ENCODE measurements at regions not wholly inside any gene's neighbourhood (a gene's known extent, or its start where the extent isn't known, plus 50 kb on each side); places are given as distances from the start of the nearest gene placed in this dataset.
A peak's percentile ranks its signal among the peaks of the same experiment; 100 is the strongest.

DNA sequence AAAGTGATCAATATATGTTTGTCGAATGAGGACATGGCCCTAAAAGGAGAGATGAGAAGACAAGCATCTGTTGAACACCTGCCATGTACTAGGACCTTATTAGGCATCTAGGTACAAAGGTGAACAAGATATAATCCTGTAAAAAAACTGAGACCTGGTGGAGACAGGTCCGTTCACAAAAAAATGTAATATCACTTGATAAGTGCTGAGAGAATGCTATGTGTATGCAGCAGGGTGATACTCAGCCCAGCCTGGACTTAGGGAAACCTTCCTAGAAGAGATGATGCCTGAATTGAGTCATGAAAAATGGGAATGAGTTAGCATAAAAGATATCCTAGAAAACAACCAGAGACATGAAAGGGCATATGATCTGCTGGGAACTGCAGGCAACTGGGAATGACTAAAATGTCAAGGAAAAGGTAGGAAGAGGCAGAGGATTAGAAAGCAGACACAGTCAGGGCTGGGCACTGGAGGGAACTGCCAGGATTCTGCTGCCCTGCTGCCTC is 108.5 kb downstream of the ADRB2 start:
- H3K27me3 ChIP-seq (ENCODE audit: control insufficient read depth, insufficient read depth, low read length) = no peaks in the 10 kb centered on the region
- H3K36me3 ChIP-seq (ENCODE audit: control insufficient read depth, insufficient read depth, low read length) = no peaks in the 10 kb centered on the region
- DNase-seq (ENCODE audit: low read depth) = no peak
- CTCF ChIA-PET = interaction anchor here (2.2 to 3.5 kb wide), 2 partner anchors 23 kb away, joined by 10 to 21 read pairs; no protein-coding TSS in a partner anchor
- no peak for TF ChIP-seq CTCF (IDR thresholded peaks at IDR 0.05; ENCODE audit: insufficient read depth, low read depth, low read length)
- POLR2A ChIA-PET = no interaction called here
- no peak overlapping the region for H3K4me3 ChIP-seq (ENCODE audit: low read depth, low read length)

- DNase-seq (ENCODE audit: low read depth) = no peak
- no peak overlapping the region for H3K4me3 ChIP-seq (ENCODE audit: low read depth, low read length)
- H3K36me3 ChIP-seq (ENCODE audit: control insufficient read depth, insufficient read depth, low read length) = no peaks in the 10 kb centered on the region
- ChIA-PET CTCF (interaction anchor here (1.2 to 3.5 kb wide), 2 partner anchors 20 to 176 kb away, joined by 3 to 21 read pairs; no protein-coding TSS in a partner anchor), POLR2A (no interaction called here)
- H3K27me3 ChIP-seq (ENCODE audit: control insufficient read depth, insufficient read depth, low read length) = no peaks in the 10 kb centered on the region
- TF ChIP-seq CTCF (IDR thresholded peaks at IDR 0.05; ENCODE audit: insufficient read depth, low read depth, low read length) = no peak
These were observed 110.8 kb downstream of the ADRB2 start for GRCh38 chr5:148937239-148937638.

- DNase-seq (ENCODE audit: low read depth) = no peak
- Histone ChIP-seq H3K27me3 (ENCODE audit: control insufficient read depth, insufficient read depth, low read length) (no peaks in the 10 kb centered on the region), H3K36me3 (ENCODE audit: control insufficient read depth, insufficient read depth, low read length) (no peaks in the 10 kb centered on the region), H3K4me3 (ENCODE audit: low read depth, low read length) (no peak overlapping the region)
- CTCF ChIA-PET = interaction anchor here (3.5 kb wide), 1 partner anchor 20 kb away, joined by 21 read pairs; no protein-coding TSS in a partner anchor
- TF ChIP-seq CTCF (IDR thresholded peaks at IDR 0.05; ENCODE audit: insufficient read depth, low read depth, low read length) = no peak
- POLR2A ChIA-PET = no interaction called here
These were observed 111.6 kb downstream of the ADRB2 start for GRCh38 chr5:148937830-148938521.

- POLR2A ChIA-PET = no interaction called here
- DNase-seq (ENCODE audit: low read depth) = no peak
- CTCF ChIA-PET = interaction anchor here (3.5 kb wide), 1 partner anchor 19 kb away, joined by 21 read pairs; no protein-coding TSS in a partner anchor
- no peak for TF ChIP-seq CTCF (IDR thresholded peaks at IDR 0.05; ENCODE audit: insufficient read depth, low read depth, low read length)
- Histone ChIP-seq H3K27me3 (ENCODE audit: control insufficient read depth, insufficient read depth, low read length) (no peaks in the 10 kb centered on the region), H3K4me3 (ENCODE audit: low read depth, low read length) (no peak overlapping the region), H3K36me3 (ENCODE audit: control insufficient read depth, insufficient read depth, low read length) (no peaks in the 10 kb centered on the region)
These were observed 112.1 kb downstream of the ADRB2 start for GRCh38 chr5:148938522-148938882.

GRCh38 chr5:148939676-148940075 is 113.3 kb downstream of the ADRB2 start:
- Histone ChIP-seq H3K4me3 (ENCODE audit: low read depth, low read length) (no peak overlapping the region), H3K27me3 (ENCODE audit: control insufficient read depth, insufficient read depth, low read length) (no peaks in the 10 kb centered on the region), H3K36me3 (ENCODE audit: control insufficient read depth, insufficient read depth, low read length) (no peaks in the 10 kb centered on the region)
- peak; percentile 41 for DNase-seq (ENCODE audit: low read depth)
- no peak for TF ChIP-seq CTCF (IDR thresholded peaks at IDR 0.05; ENCODE audit: insufficient read depth, low read depth, low read length)
- CTCF ChIA-PET = interaction anchor here (0.9 to 2.9 kb wide), 3 partner anchors 13 to 18 kb away, joined by 3 to 12 read pairs (median 4); no protein-coding TSS in a partner anchor
- POLR2A ChIA-PET = no interaction called here

Data from BJ (cell line).